ENCODE measurements at regions not wholly inside any gene's neighbourhood (a gene's known extent, or its start where the extent isn't known, plus 50 kb on each side); places are given as distances from the start of the nearest gene placed in this dataset.
A peak's percentile ranks its signal among the peaks of the same experiment; 100 is the strongest.

DNA sequence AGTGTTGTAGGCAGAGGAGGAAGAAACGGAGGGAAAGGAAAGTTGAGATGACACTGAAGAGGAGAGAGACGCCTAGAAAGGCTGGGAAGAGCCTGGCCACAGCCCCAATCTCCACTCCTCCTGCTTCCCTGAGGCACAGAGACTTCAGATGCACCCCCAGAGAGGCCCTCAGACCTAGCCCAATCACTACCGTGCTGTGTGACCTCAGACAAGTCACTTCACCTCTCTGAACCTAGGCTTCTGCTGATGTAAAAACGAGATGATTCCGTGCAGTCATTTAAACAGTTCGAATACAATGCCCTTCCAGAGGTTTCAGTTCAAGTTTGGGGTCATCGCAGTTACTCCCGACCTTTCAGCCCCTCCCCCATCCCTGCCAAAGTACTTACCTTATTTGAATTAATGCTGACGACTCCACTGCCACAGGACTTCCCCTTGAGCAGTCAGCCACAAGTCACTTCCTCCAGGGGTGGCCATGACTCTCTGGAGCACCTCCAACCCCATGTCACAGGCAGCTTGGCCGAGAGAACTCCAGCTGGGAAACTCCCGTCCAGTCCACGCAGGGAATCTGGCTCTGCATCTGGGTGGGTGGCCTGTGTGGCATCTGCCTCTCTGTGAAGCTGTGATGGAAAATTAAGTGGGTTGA lies 105.2 kb upstream of the ID2 start:
- peak; percentile 68 for DNase-seq

DNA sequence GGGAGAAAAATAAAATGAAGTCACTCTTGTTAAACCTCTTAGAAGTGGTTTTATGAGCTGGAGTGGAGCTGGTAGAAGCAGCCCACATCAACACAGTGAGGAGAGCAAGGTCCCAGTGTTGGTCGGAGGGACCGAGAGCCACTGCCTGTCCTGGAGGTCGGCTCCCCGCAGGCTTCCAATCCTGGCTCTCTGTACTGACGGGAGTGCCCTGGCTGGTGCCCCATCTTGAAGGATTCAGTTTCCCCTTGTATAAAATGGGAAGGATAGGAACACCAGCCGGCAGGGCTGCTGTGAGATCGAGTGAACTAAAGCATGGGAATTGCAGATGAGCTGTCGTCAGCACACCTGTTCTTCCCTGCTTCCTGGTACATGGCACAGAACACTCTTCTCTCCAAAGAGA lies 104.3 kb upstream of the ID2 start:
- no peak for DNase-seq

DNA sequence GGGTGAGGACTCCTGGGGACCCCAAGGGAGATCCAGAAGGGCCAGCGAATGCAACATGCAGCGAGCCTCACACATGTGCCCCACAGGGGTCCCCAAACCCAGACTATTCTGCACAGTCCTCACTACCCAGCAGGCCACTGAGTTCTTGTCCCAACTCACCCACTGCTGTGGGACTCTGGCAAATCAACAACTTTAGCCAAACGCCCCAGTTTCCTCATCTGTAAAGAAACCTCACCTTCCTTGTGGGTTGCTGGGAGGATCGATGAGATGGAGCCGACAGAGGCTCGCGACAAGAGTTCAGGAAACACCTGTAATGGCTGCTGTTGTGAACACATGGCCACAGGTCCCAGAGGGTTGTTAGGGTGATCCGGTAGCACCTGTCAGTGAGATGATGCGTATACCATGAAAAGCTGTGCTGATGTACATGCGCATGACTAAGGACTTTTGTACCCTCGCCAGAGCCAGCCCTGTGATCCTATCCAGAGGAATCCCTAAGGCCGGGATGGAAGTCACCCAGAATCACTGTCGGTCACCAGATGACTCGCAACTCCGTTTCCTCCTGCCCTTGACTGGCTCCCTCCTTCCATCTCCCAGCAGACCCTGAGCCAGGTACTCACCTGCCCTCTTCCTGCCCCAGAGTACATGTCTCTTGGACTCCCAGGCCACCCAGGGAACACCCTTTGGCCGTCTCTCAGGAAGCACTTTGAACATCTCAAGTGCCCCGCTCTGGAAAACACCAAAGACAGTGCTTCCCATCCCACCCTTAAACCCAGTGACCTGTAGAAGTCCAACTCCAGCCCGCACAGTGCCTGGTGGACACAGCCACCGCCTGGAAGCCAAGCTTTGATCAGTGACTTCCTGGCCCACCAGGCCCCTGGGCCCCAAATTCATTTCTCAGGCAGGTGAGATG lies 103.3 kb upstream of the ID2 start:
- DNase-seq = no peak

DNA sequence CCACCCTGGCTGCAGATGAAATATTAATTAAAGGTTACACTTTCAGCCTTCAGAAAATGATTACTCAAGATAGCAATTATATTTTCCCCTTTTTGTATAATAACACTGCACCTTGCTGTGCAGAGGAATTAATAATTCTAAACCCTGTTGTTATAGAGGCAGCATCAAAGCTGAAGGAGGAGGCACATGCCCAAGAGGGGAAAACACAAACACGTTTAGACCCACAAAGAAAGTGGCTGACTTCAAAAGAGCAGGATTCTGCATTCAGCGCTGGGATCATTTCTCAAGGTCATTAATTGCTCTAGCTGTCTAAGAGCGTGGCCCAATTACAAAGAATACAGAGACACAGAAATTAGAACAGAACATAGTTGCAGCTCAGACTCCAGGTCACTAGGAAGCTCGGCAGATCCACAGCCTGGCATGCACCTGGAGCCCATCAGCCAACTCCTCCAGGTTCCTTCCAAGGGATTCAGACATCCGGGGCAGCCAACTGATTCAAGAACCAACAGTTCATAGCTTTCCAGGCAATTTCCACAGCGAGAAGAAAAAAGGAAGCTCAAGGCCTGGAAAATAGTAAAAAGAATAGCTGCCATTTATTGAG lies 102.3 kb upstream of the ID2 start:
- DNase-seq = no peak

DNA sequence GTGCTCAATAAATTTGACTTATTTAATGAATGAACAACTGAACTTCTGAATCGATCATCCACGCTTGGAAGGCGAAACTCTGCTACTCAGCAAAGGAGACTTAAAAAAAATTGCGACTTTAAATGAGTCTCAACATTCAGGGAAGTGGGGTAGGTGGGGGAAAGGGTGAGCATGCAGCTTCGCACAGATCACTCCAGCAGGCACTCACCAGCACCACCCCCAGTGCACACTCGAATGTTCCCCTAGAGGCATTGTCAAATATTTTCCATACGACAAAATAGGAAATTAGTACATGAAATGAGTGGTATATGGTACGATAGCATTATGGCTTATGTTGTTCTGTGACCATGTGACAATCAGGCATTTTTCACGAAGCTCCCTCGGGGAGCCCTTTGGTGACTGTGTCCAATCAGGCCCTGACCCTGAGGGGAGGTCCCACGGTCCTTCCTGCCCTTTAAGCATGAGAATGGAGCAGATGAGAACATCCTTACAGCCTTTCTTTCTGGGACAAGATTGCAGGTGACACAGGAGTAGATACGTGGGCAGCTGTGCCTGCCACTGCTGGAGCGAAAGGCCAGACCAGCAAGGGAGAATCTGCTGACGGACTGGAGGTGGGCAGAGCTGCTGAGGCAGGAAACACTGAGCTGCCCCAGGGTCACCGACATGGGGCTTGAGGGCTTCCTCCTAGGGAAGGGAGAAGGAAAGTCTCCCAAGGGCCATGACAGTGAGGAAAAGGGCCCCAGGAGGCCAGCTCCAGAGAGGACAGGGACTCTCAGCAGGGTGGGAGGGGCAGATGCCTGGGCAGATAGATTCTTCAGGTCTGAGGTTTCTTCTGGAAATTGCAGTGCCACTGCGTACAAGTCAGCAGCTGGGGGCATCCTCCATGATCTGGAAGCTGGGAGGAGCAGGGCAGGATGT lies 101.3 kb upstream of the ID2 start:
- peak; percentile 54 for DNase-seq

DNA sequence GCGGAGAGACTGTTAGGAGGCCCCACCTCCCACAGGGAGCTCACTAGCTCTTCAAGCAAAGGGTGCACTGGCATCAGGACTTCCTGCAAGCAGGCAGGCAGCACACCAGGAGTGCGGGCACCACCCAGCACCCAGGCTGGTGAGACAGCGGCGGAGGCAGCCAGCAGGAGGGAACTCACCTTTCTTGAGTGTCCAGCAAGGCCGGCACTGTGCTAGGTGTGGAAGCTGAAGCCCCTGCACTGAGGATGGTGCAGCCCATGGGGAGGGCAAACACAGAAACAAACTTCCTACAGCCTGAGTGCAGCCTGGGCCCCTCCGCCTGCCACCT lies 100.7 kb upstream of the ID2 start:
- no peak for DNase-seq

DNA sequence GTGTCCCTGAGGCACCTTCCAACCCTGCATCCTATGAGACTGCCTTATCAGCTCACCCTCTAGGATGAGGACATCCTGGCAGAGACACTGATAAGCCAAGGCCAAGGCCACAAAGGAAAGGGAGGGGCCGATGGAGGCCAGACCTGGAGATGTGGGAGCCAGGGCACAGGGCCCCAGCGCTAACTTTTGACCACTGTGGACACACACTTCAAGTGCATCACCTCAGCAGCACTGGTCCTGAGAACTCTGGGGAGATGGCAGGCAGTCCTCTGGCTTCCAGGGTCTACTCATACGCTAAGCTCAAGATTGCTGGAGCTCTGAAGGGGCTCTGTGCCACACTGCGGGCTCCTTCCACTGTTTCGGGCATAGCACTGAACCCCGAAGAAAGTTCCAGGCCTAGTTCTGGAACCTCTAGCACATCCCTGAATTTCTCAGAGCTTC lies 100.2 kb upstream of the ID2 start:
- no peak for DNase-seq

DNA sequence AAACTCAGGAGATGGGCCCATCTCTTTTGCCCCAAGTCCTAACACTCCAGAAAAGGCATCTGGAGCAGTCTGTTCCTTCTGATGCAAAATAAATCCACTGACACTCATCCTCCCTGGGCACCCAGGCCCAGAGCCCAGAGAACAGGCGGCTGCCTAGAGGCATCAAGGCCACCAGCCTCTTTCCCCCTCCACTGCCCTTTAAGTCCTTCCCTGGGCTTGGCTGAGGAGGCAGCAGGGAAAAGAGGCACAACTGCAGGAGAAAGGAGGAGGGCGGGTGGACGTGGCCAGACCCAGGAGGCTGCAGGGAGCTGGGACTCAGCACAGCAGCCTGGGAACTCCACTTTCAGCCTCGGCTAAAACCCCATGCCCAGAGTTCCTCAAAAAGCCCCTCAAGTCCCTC lies 99.7 kb upstream of the ID2 start:
- DNase-seq = no peak

DNA sequence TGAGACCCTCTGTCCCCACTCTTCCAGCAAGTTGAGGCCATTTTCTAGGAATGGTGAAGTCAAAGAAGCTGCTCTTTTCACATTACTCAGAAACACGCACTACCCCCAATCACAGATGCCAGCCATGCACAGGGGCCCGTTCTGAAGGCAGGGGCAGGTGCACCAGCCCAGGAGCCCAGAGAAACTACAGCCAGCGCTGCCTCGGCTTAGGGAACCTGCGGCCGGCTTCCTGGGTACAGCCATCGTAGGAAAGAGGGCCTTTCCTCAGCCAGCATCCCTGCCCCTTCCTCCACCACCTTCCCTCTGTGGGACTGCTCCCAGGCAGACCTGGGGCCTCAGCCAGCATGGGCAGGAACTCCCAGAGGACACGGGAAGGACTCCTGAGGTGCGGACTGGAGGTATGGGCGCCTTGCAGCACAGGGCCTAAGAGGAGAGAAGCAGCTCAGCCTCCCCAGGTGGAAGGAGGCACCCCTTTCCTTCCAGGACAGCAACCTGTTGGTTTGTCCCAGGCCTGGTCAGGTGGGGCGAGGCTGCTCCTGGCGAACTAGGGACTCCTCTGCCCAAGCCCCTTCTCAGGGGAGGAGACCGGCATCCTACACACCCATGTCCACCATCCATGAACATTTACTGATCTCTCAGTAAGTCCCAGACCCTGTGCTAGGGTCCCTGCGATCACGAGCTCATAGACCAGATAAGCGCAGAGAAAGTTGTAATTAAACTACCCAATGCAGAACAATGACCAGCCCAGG lies 99.0 kb upstream of the ID2 start:
- no peak for DNase-seq

DNA sequence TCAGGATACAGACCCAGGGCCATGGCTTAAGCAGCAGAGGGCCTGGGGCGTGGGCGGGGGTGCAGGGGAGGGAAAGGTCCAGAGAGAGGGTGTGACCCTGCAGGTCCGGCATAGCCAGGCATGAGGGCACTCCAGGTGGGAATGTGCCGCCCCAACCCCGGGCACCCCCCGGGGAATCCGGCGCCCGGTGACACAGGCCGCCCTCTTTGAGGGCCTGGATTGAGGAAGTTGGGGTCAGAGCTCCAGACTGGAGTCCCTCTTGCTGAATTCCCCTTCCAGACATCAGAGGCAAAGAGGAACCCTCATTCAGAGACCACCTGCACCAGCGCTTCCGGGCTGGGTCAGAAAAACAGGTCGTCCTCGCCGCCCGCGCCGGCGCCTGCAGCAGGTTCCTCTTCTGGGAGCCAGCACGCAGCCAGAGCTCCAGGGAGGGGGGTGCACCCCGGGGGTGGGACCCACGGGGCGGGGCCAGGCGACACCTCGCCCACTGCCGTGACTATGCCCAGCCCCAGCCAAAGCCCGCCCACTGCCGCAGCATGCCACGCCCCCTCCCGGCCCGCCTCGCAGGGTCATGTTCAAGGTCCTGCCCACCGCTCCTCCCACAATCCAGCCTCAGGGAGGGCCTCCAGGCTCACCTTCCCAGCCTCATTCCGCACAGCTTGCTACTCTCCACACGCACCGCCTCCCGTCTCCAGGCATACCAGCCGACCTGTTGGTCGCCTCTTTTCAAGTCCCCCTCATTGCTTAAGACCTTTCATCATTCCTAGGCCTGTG lies 98.3 kb upstream of the ID2 start:
- peak; percentile 84 for DNase-seq

DNA sequence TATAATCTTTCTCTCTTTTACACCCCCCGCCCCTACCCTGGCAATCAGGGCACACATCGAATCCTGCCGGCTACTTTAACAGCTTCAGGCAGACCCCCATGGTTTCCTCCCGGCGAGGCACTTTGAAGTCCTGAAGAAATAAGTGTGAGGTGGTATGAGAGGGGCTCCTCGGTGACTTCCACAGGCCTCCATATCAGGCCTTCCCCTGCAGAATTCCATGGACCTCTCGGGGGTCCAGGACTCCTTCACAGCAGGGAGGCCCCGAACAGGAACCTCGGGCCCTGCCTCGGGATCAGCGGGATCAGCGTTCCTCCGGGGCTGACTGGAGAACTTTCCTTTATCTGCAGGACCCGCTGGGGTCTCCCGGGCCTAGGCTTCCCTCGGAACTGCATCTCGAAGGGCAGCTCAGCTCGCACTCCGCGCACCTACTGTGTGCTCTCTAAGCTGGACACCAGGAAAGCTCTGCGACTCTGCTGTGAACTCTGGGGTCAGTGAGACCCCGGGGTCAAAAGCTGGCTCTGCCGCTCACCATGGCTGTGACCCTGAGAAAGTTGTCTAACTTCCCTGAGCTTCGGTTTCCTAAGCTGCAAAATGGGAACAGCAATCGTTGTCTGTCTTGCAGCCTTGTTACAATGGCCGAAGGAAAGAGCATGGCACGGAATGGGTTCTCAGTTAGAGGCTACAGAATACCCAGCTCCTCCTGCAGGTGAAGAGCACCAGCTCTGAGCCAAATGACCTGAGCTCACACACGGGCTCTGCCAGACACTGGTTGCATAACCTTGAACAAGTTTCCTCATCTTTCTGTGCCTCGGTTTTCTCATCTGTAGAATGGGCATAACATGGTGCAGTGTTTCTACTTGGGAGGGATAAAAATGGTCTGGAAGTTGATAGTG lies 97.4 kb upstream of the ID2 start:
- no peak for DNase-seq

DNA sequence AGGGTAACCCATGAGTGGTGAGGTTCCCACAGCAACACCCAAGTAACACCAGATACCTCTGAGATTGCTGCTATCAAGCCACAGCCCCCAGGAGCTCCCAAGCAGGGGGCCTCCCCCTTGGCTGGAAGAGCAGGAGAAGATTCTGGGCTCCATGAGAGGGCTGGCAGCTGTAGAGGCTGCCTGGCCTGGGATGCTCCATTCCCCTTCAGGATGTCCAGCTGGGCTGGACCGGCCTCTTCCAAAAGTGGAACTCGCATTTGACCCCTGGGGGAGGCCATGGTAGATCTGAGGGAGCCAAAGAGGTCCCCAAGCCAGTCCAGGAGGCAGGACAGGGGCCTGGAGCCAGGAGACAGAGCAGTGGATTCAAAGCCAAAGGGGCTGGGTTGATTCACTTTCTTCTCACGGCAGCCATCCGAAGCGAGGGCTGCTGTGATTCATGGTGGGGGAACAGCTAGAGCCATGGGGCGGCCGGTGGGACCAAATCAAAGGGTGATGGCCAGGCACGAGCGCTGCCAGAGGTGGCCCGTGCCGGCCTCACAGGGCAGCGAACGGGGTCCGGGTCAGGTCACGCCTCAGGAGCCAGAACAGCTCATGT lies 95.3 kb upstream of the ID2 start:
- no peak for DNase-seq

DNA sequence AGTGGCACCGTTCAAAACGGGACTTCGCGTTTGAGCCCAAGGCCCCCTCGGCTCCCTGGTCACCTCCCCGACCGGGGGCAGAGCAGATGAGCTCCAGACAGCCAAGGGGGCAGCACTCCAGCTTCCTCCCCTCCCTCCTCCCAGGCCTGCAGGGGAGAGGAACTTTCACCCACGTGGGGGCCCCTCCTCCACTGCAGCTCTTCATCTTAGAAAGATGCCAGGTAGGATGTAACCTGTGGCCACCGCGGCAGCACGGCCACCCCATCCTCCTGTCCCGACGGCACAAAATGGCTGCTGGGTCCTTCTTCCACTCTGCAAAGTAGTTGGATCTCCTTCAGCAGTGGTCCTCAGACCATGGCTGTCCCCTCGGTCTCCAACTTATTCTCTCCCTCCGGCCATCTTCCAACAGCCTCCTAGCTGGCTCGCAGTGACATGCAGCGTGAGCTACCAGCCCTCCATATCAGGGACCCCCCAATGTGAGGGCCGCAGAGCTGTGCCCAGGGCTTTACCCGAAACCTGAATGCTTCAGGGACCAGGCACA lies 94.5 kb upstream of the ID2 start:
- DNase-seq = no peak

DNA sequence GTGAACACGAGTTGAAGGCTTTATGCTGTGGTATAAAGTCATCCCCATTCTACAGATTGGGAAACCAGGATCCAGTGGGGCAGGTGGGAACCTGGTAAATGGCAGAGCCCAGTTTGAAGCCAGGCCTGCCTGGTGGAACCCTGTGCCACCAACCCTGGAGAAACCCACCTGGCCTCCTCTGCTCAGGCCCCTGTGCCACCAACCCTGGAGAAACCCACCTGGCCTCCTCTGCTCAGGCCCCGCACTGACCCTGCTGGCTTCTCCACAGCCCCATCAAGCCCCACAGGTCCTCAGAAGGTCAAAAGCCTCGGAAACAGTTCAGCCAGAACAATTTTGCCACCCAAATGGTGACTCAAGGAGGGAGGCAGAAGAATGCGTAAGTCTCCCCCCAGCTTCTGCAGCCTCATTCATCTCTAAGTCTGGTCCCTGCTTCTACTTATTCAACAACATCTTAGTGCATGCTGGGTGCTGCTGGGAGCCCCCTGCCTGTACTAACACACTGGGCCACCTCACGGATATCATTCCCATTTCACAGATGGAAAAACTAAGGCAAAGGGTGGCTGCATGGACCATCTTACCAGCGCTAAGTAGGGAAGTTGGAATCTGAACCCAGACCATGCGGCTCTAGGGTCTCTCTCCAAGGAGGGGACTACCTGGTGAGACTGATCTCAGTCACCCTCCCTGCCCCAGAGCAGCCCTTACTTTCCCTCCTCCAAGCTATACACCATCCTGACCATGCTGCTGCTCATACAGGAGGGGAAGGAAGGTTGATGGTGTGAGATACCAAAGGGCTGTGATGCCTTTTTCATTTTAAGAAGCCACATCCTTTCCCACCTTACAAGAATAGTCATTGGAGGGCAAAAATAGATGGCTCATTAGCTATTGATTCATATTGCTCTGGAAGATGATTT lies 93.7 kb upstream of the ID2 start:
- DNase-seq = no peak

DNA sequence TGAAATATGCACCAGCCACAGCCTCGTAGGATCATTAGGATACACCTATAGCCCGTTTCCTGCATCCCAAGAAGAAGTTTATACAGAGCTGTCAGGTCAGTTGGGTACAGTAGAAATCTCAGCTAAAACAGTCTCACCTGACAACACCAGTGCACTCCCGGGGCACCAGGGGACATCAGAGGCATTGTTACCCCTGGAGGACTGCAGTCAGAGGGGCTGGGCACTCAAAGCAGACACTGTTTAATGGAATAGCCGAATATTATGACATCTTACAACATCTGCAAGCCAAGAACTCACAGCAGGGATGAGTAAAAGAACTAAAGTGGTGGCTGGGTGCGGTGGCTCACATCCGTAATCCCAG lies 93.0 kb upstream of the ID2 start:
- no peak for DNase-seq

DNA sequence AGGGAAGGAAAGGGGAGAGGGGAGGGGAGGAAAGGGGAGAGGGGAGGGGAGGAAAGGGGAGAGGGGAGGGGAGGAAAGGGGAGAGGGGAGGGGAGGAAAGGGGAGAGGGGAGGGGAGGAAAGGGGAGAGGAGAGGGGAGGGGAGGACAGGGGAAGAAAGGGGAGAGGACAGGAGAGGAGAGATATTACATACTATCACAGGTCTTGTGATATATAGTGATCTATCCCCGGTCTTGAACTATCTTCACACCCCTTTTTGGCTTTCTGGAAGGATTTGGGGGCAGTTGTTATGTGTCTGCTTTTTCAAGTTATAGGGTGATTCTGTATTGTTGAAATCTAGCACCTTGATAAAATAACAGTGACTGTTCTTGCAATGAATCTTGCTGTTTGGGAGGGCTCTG lies 92.1 kb upstream of the ID2 start:
- DNase-seq = no peak

DNA sequence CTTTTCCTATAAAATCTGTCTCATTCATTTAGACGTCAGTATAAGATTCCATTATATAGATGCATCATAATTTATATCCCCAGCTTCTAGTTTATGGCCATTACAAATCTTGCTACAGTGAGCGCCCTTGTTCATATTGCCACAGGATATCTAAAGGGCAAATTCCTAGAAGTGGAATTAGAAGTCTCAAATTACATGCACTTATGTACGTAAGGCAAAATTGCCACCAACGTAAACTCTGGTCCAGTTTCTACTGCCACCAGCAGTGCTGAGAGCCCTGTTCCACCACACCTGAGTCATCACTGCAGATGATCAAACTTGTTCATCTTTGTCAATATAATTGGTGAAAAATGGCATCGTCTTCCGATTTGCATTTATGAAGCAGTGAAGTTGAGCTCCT lies 90.9 kb upstream of the ID2 start:
- no peak for DNase-seq

DNA sequence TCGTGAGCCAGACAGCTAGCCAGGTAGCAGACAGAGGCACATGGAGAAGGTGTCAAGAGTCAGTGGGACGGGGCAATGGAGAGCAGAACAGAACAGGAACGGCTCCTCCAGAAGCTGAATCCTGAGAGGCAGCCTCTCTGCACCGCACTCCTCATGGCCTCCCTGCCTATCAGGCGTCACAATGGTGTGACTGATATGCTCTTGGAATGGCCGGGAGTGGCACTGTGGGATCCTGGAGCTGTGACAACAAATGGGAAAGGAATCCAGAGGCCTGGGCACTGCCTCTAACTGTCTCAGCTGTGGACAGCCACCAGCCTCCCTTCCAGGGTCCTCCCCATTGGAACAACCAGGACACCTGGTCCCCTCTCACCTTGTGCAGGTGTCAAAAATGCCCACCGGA lies 89.1 kb upstream of the ID2 start:
- no peak for DNase-seq

DNA sequence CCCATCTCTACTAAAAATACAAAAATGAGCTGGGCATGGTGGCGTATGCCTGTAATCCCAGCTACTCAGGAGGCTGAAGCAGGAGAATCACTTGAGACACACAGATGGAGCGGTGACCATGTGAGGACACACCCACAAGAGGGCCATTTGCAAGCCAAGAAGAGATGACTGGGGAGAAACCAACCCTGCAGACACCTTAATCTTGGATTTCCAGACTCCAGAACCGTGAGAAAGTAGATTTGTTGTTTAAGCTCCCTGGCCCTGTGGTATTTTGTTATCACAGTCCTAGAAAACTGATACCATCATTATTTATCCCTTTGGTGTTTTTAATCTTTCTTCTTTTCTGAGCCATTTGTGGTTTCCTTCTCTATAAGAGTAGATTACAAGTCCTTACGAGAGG lies 88.6 kb upstream of the ID2 start:
- DNase-seq = no peak
